ENCODE measurements at regions not wholly inside any gene's neighbourhood (a gene's known extent, or its start where the extent isn't known, plus 50 kb on each side); places are given as distances from the start of the nearest gene placed in this dataset.
"Not testable (repeated sequence)": the region's sequence is repeated elsewhere in the genome, so short reads cannot be mapped to it uniquely, and the experiment has no call there.

- H3K9me3 Mint-ChIP-seq: no peaks in the 10 kb centered on the region
- TF ChIP-seq CTCF (IDR thresholded peaks at IDR 0.05): no peak
- intact Hi-C loops (cut with micrococcal nuclease): no loop called here
- H3K27me3 Mint-ChIP-seq: no peaks in the 10 kb centered on the region
- no peak overlapping the region for H3K27ac Mint-ChIP-seq
- H3K4me3 Mint-ChIP-seq: no peak overlapping the region
- DNase-seq: no peak
- ATAC-seq: no peak
- ChIA-PET CTCF (no interaction called here), POLR2A (no interaction called here)
- H3K36me3 Mint-ChIP-seq (ENCODE audit: low read depth): no peaks in the 10 kb centered on the region
- no peaks in the 10 kb centered on the region for H3K4me1 Mint-ChIP-seq (ENCODE audit: low read depth)
Measured at GRCh38 chr9:32128546-32128945, 255.9 kb upstream of the ACO1 start.

- H3K27me3 Mint-ChIP-seq; DNase-seq; ATAC-seq; H3K4me1 Mint-ChIP-seq (ENCODE audit: low read depth); POLR2A ChIA-PET; H3K27ac Mint-ChIP-seq; H3K36me3 Mint-ChIP-seq (ENCODE audit: low read depth); H3K9me3 Mint-ChIP-seq; intact Hi-C loops (cut with micrococcal nuclease); H3K4me3 Mint-ChIP-seq: not testable (repeated sequence)
- CTCF ChIA-PET: interaction anchor here (1.2 kb wide), 1 partner anchor 219 kb away, joined by 3 read pairs; no protein-coding TSS in a partner anchor
Measured at GRCh38 chr9:32130709-32131108, 253.7 kb upstream of the ACO1 start.

- Mint-ChIP-seq H3K36me3 (ENCODE audit: low read depth) (no peaks in the 10 kb centered on the region), H3K9me3 (no peaks in the 10 kb centered on the region), H3K4me3 (no peak overlapping the region), H3K4me1 (ENCODE audit: low read depth) (no peaks in the 10 kb centered on the region), H3K27ac (no peak overlapping the region), H3K27me3 (no peaks in the 10 kb centered on the region)
- DNase-seq: no peak
- ChIA-PET POLR2A (no interaction called here), CTCF (no interaction called here)
- TF ChIP-seq CTCF (IDR thresholded peaks at IDR 0.05): no peak
- intact Hi-C loops (cut with micrococcal nuclease): no loop called here
- ATAC-seq: no peak
Measured at GRCh38 chr9:32136700-32137339, 247.6 kb upstream of the ACO1 start.

- Mint-ChIP-seq H3K36me3 (ENCODE audit: low read depth) (no peaks in the 10 kb centered on the region), H3K4me1 (ENCODE audit: low read depth) (no peaks in the 10 kb centered on the region), H3K27ac (no peak overlapping the region), H3K4me3 (no peak overlapping the region), H3K9me3 (no peaks in the 10 kb centered on the region), H3K27me3 (no peaks in the 10 kb centered on the region)
- POLR2A ChIA-PET: no interaction called here
- CTCF ChIA-PET: no interaction called here
- no peak for ATAC-seq
- DNase-seq: no peak
- TF ChIP-seq CTCF (IDR thresholded peaks at IDR 0.05): no peak
- intact Hi-C loops (cut with micrococcal nuclease): loop anchor here (10.0 kb wide), 1 partner anchor 113 kb away; no protein-coding TSS in a partner anchor
Measured at GRCh38 chr9:32142074-32142473, 242.4 kb upstream of the ACO1 start.

GRCh38 chr9:32148553-32148952 lies 235.9 kb upstream of the ACO1 start:
- CTCF ChIA-PET; H3K4me1 Mint-ChIP-seq (ENCODE audit: low read depth): not testable (repeated sequence)
- intact Hi-C loops (cut with micrococcal nuclease): loop anchor here (10.0 kb wide), 1 partner anchor 106 kb away; no protein-coding TSS in a partner anchor

GRCh38 chr9:32161209-32161608 lies 223.2 kb upstream of the ACO1 start:
- ATAC-seq: no peak
- no peaks in the 10 kb centered on the region for H3K9me3 Mint-ChIP-seq
- no peaks in the 10 kb centered on the region for H3K36me3 Mint-ChIP-seq (ENCODE audit: low read depth)
- H3K4me3 Mint-ChIP-seq: no peak overlapping the region
- CTCF ChIA-PET: no interaction called here
- no peak for TF ChIP-seq CTCF (IDR thresholded peaks at IDR 0.05)
- H3K27ac Mint-ChIP-seq: no peak overlapping the region
- H3K4me1 Mint-ChIP-seq (ENCODE audit: low read depth): no peaks in the 10 kb centered on the region
- POLR2A ChIA-PET: no interaction called here
- no peaks in the 10 kb centered on the region for H3K27me3 Mint-ChIP-seq
- DNase-seq: no peak
- intact Hi-C loops (cut with micrococcal nuclease): no loop called here

More at GRCh38 chr9:32148553-32148952, 235.9 kb upstream of the ACO1 start:
- POLR2A ChIA-PET; H3K27ac Mint-ChIP-seq; H3K27me3 Mint-ChIP-seq; ATAC-seq; H3K36me3 Mint-ChIP-seq (ENCODE audit: low read depth); H3K4me3 Mint-ChIP-seq; H3K9me3 Mint-ChIP-seq: not testable (repeated sequence)
- DNase-seq: peak; percentile 13
